ENCODE measurements at regions not wholly inside any gene's neighbourhood (a gene's known extent, or its start where the extent isn't known, plus 50 kb on each side); places are given as distances from the start of the nearest gene placed in this dataset.

GRCh38 chr11:24239930-24240329 is 256.9 kb upstream of the LUZP2 start:
- TF ChIP-seq CTCF (conservative IDR thresholded peaks at IDR 0.05 in 1 of 2, IDR thresholded peaks at IDR 0.05 in 1 of 2; ENCODE audit: low read depth in 1 of 2, low read length in 2 of 2): no peak
- no peak for TF ChIP-seq EZH2 (IDR thresholded peaks at IDR 0.05; ENCODE audit: low read length, missing control alignments)
